ENCODE measurements at regions not wholly inside any gene's neighbourhood (a gene's known extent, or its start where the extent isn't known, plus 50 kb on each side); places are given as distances from the start of the nearest gene placed in this dataset.
A peak's percentile ranks its signal among the peaks of the same experiment; 100 is the strongest.

DNA sequence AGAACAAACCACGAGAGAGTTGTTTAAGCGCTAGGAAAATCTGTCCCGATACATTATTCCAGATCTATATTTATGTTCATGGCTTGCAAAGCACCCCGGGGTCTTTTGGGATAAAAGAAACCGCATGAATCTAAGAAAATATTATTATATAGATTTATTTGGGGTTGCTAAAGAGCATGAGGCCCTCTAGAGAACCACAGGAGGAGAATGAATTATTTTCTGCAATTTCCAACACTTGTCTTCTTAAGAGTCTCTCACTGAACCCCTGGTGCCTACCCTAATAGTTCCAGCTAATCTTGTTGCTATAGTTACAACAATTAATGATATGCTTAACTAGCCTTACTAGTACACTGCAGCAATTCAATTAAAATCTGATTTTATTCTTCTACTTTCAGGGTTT is 79.6 kb downstream of the ARRDC4 start:
- Histone ChIP-seq H3K36me3 (replicated peaks in 1 of 2; ENCODE audit: insufficient read depth in 1 of 2, low read depth in 2 of 2) (no peaks in the 10 kb centered on the region), H3K4me1 (no peaks in the 10 kb centered on the region), H3K4me3 (no peak overlapping the region), H3K27ac (no peak overlapping the region), H3K9me3 (no peaks in the 10 kb centered on the region), H3K27me3 (no peaks in the 10 kb centered on the region)
- ATAC-seq = no peak
- TF ChIP-seq POLR2A (IDR thresholded peaks at IDR 0.05) = no peak
- TF ChIP-seq, protein P1, sequence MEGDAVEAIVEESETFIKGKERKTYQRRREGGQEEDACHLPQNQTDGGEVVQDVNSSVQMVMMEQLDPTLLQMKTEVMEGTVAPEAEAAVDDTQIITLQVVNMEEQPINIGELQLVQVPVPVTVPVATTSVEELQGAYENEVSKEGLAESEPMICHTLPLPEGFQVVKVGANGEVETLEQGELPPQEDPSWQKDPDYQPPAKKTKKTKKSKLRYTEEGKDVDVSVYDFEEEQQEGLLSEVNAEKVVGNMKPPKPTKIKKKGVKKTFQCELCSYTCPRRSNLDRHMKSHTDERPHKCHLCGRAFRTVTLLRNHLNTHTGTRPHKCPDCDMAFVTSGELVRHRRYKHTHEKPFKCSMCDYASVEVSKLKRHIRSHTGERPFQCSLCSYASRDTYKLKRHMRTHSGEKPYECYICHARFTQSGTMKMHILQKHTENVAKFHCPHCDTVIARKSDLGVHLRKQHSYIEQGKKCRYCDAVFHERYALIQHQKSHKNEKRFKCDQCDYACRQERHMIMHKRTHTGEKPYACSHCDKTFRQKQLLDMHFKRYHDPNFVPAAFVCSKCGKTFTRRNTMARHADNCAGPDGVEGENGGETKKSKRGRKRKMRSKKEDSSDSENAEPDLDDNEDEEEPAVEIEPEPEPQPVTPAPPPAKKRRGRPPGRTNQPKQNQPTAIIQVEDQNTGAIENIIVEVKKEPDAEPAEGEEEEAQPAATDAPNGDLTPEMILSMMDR (IDR thresholded peaks at IDR 0.05) = no peak
- DNase-seq = no peak
- WGBS, 2 donors = 85 to 86% methylated on average over 5 of the region's 5 CpGs
- intact Hi-C loops (cut with DNase I) = no loop called here

- intact Hi-C loops (cut with DNase I) = no loop called here
- Histone ChIP-seq H3K4me3 (no peak overlapping the region), H3K36me3 (replicated peaks in 1 of 2; ENCODE audit: insufficient read depth in 1 of 2, low read depth in 2 of 2) (no peaks in the 10 kb centered on the region), H3K9me3 (no peaks in the 10 kb centered on the region), H3K4me1 (no peaks in the 10 kb centered on the region), H3K27me3 (no peaks in the 10 kb centered on the region), H3K27ac (no peak overlapping the region)
- 72 to 76% methylated on average over 23 of the region's 23 CpGs for WGBS, 2 donors
- DNase-seq (peak in 3 of 4 donors; percentile 12 to 18 (median 16)), ATAC-seq (no peak)
- no peak for TF ChIP-seq POLR2A (IDR thresholded peaks at IDR 0.05)
- TF ChIP-seq, protein P1 (IDR thresholded peaks at IDR 0.05) = peak in 2 of 7 experiments; percentile 17 to 22
These were observed 82.9 kb downstream of the ARRDC4 start for GRCh38 chr15:98043160-98044014.

- ATAC-seq = no peak
- intact Hi-C loops (cut with DNase I) = no loop called here
- no peak overlapping the region for H3K27ac ChIP-seq
- no peaks in the 10 kb centered on the region for H3K4me1 ChIP-seq
- H3K27me3 ChIP-seq = no peaks in the 10 kb centered on the region
- DNase-seq = no peak
- no peak overlapping the region for H3K4me3 ChIP-seq
- 55 to 61% methylated on average over 3 of the region's 3 CpGs for WGBS, 2 donors
- H3K9me3 ChIP-seq = no peaks in the 10 kb centered on the region
- no peaks in the 10 kb centered on the region for H3K36me3 ChIP-seq (replicated peaks in 1 of 2; ENCODE audit: insufficient read depth in 1 of 2, low read depth in 2 of 2)
- TF ChIP-seq POLR2A (IDR thresholded peaks at IDR 0.05) = no peak
- TF ChIP-seq, protein P1 (IDR thresholded peaks at IDR 0.05) = no peak
These were observed 91.2 kb downstream of the ARRDC4 start for GRCh38 chr15:98051734-98052133.

DNA sequence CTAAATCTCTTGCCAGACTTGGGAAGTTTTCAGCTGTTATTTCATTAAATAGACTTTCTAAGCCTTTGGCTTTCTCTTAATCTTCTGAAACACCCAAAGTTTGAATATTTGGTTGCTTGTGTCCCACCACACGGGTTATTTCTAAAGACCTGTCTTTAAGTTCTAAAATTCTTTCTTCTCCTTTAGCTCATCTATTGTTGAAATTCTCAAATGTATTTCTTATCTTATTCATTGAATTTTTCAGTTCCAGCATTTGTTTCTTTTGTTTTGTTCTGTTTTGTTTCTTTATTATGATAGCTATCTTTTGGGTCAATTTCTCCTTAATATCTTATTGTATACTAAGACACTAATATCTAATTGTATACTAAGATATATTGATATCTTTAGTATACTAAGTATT is 97.0 kb downstream of the ARRDC4 start:
- ATAC-seq (no peak), DNase-seq (no peak)
- no peaks in the 10 kb centered on the region for H3K9me3 ChIP-seq
- H3K36me3 ChIP-seq (replicated peaks in 1 of 2; ENCODE audit: insufficient read depth in 1 of 2, low read depth in 2 of 2) = no peaks in the 10 kb centered on the region
- TF ChIP-seq, protein P1 (IDR thresholded peaks at IDR 0.05) = no peak
- TF ChIP-seq POLR2A (IDR thresholded peaks at IDR 0.05) = no peak
- no peaks in the 10 kb centered on the region for H3K4me1 ChIP-seq
- intact Hi-C loops (cut with DNase I) = no loop called here
- H3K27ac ChIP-seq = no peak overlapping the region
- H3K27me3 ChIP-seq = no peaks in the 10 kb centered on the region
- WGBS, 2 donors = 45 to 70% methylated on average over 1 of the region's 1 CpG
- no peak overlapping the region for H3K4me3 ChIP-seq

- WGBS, 2 donors = 47 to 61% methylated on average over 3 of the region's 3 CpGs
These were observed 102.4 kb downstream of the ARRDC4 start for GRCh38 chr15:98062869-98063268.

More at GRCh38 chr15:98062869-98063268, 102.4 kb downstream of the ARRDC4 start:
- Histone ChIP-seq H3K27ac (no peak overlapping the region), H3K27me3 (no peaks in the 10 kb centered on the region), H3K9me3 (no peaks in the 10 kb centered on the region), H3K4me1 (no peaks in the 10 kb centered on the region), H3K36me3 (replicated peaks in 1 of 2; ENCODE audit: insufficient read depth in 1 of 2, low read depth in 2 of 2) (no peaks in the 10 kb centered on the region), H3K4me3 (no peak overlapping the region)
- ATAC-seq (no peak), DNase-seq (no peak)
- intact Hi-C loops (cut with DNase I) = no loop called here
- TF ChIP-seq, protein P1 (IDR thresholded peaks at IDR 0.05) = no peak
- no peak for TF ChIP-seq POLR2A (IDR thresholded peaks at IDR 0.05)
